Stimulated activated CD8-positive, alpha-beta memory T cell treated with anti-CD3 and anti-CD28 coated beads, Interleukin-12 subunit alpha, Interleukin-12 subunit beta, amount 100 ng/mL, for 4 hours (primary cell): ENCODE measurements at regions not wholly inside any gene's neighbourhood (a gene's known extent, or its start where the extent isn't known, plus 50 kb on each side); places are given as distances from the start of the nearest gene placed in this dataset.

Experiments
- DNase-seq: peaks from one replicate; pipeline ENCODE4 v3.0.0-alpha.2; 2020; ENCODE audit warnings: low read depth

DNA sequence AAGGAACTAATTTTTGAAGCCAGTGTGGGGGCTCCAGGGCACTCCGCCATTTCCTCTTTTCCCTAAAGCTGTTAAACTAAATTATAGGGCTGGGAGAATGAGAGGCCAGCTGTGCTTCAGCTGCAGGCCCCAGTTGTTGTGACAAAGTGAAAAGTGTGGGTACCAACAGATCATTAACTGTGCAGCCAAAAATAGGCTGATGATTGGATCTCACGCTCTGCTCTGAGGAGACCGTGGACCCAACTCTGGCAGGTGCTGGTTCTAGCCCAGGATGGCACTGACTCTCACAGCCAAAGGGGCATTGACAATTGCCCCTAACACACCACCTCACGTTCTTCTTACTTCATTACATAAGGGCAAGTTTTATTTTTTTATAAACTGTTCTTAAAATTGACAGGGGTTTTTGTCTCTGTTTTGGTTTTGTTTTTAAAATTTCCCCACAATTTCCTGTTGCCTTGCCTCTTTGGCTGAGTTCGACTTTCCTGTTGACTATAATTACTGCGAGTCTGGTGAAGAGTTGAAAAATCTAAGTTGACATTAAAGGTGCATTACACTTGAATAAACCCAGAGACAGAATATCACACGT, 391.0 kb downstream of the FGF9 start:
- no peak for DNase-seq

DNA sequence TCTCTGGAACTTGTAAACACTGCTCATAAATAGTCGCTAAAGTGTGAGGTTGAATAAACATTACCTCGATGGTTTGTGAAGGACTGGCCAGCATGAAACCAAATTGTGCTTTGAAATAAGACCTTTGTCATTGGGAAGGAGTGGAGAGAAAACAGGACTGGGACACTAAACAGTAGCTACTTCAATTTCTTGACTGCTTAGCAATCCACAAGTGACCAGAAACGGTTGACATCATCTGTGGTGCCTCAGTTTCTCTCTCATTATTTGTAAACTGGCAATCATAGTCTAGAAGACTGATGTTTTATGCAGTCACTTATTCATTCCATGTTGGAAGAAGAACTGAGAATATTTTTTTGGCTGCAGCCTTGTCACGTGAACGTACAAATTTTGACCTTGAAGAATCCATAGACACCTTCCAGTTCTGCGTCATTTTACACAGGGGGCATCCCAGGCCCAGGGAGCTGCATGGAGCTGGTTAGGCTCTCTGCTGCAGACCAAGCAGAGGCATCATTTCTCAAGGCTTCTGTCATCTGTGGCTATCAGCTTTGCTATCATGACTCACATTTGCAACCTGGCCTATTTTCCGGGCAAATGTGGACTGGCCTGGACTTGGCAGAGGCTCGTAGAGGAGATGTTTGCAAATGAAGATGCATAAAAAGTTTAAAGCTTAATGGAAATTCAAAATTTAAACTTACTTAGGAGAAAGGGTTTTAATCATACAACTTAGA, 391.8 kb downstream of the FGF9 start:
- DNase-seq, result no peak

DNA sequence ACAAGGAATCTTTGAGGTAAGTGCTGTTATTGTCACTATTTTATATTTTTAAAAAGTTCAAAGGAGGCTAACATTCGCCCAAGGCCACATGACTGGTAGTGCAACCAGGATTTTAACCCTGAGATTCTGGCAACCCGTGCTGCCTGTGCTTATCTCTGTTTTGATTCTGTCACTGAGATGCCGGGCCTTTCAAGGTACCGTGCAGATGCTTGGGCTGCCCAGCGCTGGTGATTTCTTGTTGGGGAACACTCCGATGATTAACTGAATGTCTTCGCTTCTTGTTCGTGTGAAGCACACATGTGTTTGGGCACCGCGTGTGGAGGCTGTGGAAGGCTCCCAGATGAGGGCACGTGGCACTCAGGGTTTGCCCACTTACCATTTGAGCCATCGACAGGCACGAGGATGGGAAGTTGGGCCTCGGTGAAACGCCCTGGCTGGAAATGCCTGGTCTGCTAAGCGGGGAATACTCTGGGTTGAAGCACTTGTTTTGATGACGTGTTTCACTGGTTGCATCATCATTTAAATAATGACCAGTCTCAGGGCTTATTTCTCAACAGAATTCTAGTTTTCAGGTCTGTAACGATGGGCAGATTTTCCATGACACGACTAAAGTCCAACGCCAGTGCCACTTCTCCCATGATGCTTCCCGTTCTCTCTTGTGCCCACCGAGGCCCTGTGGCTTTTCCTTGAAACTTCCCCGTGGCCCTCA, 392.7 kb downstream of the FGF9 start:
- no peak for DNase-seq

DNA sequence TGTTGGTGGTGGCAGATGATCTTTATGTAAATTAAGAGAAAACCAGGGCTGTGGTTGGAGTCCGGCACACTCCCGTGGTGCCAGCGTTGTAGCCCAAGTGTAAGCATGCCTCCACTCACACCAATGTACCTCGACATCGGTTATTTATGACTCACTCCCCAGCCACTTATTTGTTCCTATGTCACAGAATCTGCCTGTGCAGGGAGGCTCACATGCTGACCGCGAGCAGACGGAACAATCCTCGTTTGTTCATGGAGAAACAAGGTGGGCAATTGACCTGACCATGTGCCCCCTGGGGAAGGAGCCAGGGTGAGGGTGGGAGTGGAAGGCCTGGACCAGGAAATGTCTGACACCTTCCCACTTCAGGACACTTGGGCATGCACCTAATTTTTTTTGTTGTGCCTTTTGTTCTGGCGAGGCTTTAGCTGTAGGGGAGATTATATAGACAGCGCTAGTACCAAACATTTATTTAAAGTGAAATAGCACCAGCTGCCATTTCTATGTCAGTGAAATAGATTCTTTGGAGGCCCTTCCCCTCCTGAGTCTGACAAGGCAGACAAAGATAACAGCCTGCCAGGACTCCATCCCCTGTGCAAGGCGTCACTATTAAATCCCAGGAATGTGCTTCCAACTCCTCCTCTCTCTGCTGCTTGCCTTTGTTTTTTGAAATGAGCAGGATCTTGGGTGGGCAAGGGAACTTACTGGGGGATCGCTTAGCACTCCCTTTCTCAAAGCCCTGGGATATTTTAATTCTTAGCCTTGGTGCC, 394.2 kb downstream of the FGF9 start:
- DNase-seq, result no peak

DNA sequence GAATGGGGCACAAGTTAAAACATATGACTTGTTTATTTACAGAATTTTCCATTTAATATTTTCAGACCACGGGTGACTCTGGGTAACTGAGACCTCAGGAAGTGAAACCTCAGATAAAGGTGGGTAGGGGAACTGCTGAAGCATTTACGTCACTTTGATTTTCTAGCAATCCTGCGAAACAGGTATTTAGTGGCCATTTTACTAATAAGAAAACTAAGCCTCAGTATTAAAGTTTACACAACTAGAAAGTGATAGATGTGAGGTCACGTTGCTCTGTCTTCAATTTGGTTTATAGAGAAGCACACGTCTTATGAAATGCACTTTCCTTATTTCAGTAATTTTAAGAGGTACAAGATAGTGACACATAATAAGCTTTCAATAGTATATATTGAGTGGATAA, 402.8 kb downstream of the FGF9 start:
- DNase-seq, result no peak

DNA sequence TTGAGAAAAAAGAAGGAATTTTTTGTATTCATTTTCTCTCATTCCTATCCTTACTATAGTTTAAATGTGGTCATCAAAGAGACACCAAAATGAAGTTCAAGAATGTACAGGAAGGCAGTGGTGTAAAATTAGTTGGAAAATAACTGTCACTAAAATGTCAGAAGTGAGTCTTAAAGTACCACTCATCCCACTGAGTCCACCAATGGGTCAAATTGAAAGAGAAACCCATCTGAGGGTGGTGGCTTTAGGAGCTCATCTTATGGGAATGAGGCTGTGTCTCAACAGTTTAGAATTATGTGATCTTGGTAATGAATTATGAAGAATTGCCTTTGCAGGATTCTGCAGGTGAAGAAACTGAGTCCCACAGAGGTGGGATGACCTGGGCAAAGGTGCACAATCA, 403.5 kb downstream of the FGF9 start:
- DNase-seq, result no peak

DNA sequence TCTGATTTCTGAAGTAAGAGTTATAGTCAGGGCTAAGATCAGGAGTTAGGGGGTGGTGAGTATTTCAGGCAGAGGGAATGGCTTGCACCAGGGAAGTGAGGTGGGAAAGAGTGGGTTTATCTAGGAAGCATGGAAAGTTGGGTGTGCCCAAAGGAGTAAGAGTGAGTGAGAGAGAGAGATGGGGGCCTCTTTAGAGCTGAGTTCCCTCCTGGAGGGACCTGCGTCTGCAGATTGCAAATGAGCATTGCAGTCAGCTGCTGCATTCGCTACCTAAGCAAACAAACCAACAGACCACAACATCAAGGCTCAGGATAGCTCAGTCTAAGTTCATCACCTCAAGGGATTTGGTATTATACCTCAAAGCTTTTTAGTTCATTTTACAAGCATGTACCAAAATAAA, 405.8 kb downstream of the FGF9 start:
- DNase-seq, result no peak

DNA sequence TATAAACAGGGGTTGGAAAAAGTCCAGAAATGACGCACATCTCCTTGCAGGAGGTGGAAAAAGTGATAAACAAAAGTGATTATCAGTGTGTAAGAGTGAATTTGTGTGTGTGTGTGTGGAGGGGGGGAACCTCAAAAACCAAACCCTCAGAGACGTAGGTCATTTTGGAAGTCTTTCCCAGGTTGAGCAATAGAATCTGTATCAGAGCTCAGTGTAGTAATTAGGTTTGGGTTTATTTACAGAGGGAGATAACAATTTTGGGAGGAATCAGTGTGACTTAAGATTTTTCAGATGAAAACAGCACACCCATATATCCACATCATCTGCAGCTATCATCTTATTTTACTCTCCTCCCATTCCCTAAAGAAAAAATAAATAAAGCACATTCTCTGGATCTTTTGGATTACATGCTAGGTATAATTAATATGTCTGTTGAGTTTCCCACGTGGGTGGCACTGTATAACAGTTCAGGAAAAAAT, 406.4 kb downstream of the FGF9 start:
- DNase-seq, result no peak

DNA sequence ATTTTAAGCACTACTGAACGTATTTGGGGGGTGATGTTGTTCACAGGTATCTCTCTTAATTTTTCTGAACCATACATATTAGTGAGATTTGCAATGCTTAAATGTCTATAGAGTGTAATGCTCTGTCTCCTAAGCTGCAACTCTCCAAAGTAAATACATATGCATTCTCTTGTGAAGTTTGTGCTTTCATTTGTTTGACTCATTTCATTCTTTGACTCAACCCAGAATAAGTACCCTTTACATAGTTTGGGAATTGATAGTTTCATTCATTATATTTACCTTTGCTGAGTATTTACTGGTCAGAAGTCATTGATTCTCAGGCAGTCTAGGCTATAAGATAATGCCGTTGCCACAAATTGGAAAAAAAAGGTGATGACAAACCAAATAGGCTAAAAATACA, 406.9 kb downstream of the FGF9 start:
- no peak for DNase-seq

DNA sequence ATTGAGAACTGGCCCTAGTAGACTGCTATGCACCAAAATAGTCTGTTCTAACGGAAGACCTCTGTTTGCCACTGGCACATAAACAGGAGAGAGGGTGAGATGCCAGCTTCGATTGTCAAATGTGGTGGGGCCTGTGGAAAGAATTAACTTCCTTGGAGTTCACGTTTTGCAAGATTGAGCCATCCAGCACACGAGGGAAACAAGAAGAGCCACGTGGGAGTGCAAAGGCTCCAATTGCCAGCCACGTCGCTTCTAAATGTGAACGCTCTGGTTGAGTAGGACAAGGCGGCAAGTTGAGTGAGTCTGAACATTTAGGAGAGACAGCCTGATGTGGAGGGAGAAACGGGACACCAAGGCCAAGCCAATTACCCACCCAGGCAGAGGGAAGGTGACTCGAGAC, 409.1 kb downstream of the FGF9 start:
- no peak for DNase-seq

DNA sequence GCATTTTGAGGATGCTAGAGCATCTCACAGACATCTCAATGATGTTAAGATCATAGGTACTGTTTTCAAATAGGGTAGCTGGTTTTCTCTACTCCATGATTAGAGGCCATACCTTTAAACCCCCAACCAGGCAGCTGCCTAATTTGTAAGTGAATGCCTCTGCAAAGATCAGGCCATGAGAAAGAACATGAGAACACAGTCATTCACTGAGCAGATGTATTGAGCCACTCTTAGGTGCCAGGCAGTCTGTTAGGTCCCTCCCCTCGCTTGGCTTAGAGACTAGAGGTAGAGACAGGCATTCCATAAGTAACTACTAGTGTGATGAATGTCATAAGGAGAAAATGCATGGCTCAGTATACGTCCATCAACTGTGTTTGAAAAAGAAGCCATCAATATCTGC, 410.0 kb downstream of the FGF9 start:
- DNase-seq, result no peak

DNA sequence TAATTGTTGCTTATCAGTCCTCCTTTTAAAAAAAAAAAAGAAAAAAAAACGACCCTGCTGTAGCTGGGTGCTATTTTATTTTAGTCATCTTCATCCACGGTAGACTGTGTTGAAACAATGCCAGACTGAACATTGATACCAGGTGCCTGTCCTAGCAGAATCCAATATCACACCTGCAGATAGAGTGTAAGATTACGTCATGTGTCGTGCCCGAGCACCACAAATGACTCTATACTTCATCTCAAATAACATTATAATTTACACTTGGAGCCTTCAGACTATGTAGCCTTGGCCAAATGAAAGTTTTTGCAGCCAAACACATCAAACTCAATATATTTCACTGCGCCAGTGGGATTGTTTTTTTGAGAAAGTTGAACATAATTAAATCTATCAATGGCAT, 410.6 kb downstream of the FGF9 start:
- DNase-seq, result no peak

DNA sequence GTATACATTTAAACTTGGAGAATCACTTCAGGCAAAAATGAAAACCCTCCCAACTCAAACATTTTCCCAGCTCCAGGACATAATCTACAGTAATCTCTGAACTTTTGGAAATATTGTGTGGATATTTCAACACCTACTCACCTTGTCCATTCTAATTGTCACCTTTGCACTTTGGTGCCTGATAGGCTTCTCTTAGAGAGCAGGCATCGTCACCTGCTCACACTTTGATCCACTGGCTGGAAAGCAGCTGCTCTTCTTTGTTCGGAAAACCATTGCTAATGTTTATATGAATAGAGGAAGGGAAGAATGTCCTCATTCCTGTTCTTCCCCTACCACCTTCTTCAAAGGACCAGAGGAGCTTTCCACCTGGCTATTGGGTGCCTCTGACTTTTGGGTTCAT, 411.2 kb downstream of the FGF9 start:
- DNase-seq, result no peak

DNA sequence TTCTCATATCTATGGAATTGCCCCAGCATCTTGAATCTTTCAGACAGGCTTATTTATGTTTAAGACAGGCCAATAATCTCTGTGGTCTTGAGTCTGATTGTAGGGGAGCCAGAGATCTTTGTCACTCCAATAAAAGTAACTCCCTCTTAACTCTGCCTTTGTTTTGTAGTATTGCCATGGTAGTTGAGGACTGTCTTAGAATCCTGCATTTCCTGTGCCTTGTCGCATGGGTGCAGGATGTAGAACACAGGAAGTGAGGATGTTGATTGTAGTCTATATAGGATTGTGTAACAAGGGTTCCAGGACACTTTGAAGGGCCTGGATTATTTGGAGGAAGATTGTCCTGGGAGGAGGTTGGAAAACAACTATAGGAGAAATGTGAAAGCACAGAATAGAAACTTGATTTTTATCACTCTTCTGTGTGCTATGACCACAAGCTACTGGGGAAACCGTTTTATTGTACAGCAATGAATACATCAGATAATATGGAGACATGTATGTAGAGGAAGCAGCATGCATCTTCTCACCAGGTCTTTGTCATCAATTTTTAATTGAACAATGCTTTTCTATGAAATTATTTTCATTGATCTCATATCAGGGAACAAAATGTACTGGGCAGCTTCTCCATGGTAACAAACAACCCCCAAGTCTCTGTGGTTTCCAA, 411.7 kb downstream of the FGF9 start:
- no peak for DNase-seq

DNA sequence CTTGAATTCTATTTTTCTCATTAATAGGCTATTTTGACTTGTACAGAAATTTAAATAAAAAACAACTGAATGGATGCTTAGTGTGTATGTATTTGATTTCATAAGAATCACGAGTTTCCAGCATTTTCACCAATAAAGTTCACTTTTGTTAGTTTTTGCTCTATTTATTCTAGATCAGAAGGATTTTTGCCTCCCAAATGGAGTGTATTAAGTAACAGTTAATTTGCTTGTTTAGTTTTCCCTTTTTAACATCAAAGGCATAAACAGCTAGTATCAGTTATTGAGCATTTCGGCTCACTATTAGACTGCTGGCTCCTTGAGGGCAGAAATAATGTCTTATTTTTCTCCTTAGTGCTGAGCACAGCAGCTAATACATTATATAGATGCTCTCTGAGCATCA, 414.1 kb downstream of the FGF9 start:
- DNase-seq, result no peak

DNA sequence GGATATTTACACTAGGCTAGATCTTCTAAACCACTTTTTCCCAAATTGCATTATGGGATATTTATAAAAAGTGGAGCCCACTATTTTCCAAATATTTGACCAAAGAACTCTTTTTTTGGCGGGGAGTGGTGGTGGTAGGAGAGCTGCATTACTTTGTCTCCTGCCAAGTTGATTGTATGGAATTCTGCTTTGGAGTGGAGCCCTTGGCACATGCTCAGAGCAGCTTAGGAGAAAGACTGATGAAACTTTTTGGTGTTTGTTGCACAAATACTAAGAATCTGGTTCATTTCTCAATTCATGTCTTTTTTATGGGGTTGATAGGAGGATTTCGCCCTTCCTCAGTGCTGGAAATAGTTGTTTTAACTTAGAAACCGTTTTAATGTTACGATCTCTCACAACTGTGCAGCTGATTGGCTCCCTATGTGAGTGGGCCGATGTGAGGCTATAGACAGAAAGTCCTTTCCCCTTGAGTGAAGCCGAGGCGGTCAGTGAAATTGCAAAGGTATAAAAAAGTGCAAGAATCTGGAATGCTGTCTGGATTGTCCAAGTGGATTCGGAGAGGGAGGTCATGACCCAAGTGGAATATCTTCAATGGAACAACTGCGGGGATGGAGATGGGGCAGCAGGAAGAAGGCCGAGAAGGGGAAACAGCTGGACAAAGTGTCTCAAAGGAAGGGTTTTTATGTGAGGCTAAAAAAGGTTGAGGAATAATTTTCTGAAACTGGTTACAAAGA, 415.9 kb downstream of the FGF9 start:
- no peak for DNase-seq

DNA sequence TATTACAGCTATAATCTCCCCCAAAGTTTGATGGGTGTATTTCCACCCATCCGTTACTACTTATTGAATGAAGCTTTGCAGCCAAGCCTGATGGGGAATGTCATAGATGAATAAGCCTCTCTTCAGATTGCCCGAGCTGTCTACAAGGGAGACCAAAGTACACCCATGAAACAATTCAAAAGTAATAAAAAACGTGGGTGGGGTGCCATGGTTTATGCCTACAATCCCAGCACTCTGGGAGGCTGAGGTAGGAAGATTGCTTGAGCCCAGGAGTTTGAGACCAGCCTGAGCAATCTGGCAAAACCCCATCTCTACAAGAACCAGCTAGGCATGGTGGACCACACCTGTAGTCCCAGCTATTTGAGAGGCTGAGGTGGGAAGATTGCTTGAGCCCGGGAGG, 419.2 kb downstream of the FGF9 start:
- DNase-seq, result no peak

DNA sequence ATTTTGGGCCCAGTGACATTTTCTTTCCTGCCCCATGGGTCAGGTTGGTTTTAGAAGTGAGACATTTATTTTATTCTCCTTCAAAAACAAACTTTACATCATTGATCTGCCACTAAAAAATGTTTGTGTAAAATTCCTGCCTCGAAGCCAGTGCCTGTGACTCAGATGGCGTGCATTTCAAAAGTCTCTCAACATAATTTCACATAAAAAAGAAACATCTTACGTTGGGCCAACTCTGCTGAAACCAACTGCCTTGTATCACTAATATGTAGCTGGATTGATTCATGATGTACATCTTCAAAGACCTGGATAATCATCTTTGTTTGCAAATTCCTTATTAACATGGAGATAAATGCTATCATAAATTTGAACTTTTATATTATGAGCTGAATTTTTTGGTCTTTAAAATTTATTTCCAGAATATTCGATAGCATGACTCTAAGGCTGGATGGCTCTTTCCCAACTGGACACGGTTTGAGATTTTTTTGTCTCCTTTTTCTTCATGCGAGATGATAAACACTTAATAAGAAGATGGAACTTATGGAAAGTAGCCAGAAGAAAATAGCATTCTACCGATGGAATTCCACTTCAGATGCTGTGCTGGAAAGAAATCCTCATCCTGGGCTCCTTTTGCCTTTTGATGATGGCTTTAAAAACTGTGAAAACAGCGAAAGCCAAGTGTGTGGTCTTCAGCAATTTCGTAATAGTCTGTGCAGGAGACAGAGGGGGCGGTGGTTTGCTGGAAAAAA, 420.5 kb downstream of the FGF9 start:
- DNase-seq, result no peak

DNA sequence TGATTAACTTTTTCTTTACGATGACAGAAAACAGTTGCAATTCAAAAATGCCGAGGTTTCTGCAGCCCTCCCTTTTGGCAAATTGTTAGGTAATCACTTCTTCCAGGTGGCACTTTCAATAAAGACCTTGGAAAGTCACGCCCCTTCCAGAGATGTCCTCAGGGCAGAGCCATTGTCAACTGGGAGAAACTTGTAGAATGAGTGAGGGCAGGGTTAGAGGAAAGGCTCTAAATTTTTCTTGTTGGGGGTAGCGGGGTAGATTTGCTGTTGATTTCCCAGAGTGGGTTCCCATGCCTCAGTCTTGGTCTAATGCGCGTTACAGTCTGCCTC, 421.1 kb downstream of the FGF9 start:
- no peak for DNase-seq

DNA sequence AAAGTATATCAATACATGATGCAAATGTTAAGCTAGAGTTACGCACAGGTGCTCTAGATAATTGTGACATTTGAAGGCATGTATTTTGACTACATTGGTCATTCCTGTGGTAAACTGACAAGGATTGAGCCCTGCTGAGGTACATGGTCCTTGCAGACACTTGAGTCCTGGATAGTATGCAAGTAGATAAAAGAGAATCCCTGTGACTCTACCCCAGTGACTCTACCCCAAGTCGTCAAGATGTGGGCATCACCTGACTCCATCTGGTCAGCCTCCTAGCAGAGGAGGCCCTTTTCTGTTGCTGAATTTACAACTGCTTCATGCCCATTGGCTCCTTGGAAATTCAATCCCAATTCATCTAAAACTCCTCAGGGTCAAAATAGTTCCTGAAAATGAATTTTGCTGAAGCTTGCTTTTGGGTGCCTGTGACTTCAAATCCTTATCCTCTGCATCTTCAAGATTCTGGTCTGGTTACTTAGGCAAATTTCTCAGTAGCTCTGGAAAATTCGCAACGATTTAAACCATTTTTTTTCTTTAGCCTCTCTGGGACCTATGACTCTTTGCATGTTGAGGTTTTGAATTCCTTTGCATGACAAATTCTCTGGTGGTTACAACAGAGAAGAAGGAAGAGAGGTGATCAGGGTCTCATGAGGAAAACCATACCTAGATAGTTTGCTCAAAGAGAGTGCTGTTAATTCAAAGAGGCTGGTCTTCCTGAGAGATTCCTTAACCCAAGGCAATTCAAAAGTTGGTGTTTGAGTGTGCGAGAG, 422.1 kb downstream of the FGF9 start:
- DNase-seq, result no peak
